BJ (cell line): ENCODE measurements at regions not wholly inside any gene's neighbourhood (a gene's known extent, or its start where the extent isn't known, plus 50 kb on each side); places are given as distances from the start of the nearest gene placed in this dataset.

Experiments used
- CTCF ChIA-PET: fragments of 350-600 bp; formaldehyde crosslinking; extraction: SDS; loops from one replicate; lab custom pipeline; 2021; ENCODE audit warnings: antibody characterized with exemption, inconsistent platforms; lab: Yijun Ruan, JAX
- POLR2A ChIA-PET: fragments of 300-600 bp; sonication (Branson Sonifier 250); formaldehyde crosslinking; extraction: SDS; loops from one replicate; lab custom pipeline; 2021; ENCODE audit warnings: antibody characterized with exemption; lab: Charles Lee
- DNase-seq: peaks from one replicate; pipeline ENCODE4 v3.0.0-alpha.2; 2011; ENCODE audit warnings: low read depth
- H3K27me3 ChIP-seq: 2 replicates; pipeline ENCODE4 v1.6.0; 2011; ENCODE audit warnings: low read length; ENCODE audit not compliant: control insufficient read depth, insufficient read depth
- H3K36me3 ChIP-seq: 2 replicates; pipeline ENCODE4 v1.5.1; 2011; ENCODE audit warnings: low read length; ENCODE audit not compliant: control insufficient read depth, insufficient read depth
- H3K4me3 ChIP-seq: 2 replicates; pipeline ENCODE4 v1.5.1; 2011; ENCODE audit warnings: low read depth, mild to moderate bottlenecking, control low read depth, low read length
- CTCF ChIP-seq: IDR thresholded peaks from 2 replicates; pipeline ENCODE4 v1.5.1; 2011; ENCODE audit warnings: low read depth, mild to moderate bottlenecking, control low read depth, inconsistent platforms, low read length, moderate library complexity; ENCODE audit not compliant: insufficient read depth

DNA sequence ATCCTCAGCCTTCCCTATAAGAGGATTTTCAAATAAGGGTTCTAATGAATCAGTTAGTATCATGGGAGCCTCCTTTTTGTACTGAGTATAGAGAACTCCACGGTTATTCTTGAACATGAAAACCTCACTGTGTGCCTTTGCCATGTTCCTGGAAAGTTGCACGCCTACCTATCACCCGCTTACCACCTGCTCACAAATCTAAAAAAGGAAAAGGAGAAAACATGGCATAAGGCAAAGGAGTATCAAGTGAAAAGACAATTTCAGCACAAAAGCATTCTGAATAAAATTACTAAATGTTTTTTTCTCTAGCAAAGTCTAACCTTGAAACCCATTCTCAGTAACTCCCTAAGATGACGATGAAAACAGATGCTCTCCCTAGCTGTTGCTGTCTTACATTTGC is 511.8 kb upstream of the API5 start:
- H3K36me3 ChIP-seq, result no peaks in the 10 kb centered on the region
- DNase-seq, result no peak
- H3K27me3 ChIP-seq, result no peaks in the 10 kb centered on the region
- no peak for TF ChIP-seq CTCF
- POLR2A ChIA-PET, result no interaction called here
- CTCF ChIA-PET, result no interaction called here
- no peak overlapping the region for H3K4me3 ChIP-seq

DNA sequence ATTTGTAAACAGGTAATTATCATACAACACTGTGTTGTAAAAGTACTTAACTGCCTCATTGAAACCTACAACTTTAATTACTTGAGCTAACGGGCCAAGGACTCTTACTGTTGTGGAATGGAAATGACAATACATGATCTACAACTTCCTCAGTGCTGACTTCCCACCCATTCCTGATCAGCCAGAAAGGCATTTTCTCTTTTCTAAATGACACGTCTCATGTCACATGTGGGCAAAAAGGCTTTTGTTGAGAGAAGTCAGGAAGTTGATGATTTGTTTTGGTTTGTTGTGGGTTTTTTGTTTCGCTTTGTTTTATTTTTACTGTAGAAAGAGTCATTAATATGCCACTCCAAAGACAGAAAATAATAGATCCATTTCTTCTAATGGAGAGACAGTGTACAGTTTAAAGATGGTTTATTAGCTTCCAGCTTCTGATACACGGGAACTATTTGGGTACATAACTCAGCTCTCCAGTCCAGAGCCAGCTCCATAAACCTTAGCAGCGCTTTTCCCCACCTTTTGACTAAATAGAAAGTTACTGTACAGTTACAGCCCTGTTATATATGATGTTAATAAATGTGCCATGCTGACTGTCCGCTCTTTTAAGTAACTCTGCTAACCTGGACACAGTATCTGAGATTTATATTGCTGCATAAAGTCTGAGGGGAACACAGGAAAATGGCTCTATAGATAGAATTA is 509.4 kb upstream of the API5 start:
- DNase-seq, result no peak
- Histone ChIP-seq H3K36me3 (no peaks in the 10 kb centered on the region), H3K4me3 (no peak overlapping the region), H3K27me3 (no peaks in the 10 kb centered on the region)
- TF ChIP-seq CTCF, result no peak
- ChIA-PET POLR2A (no interaction called here), CTCF (interaction anchor here (0.8 kb wide), 1 partner anchor 108 kb away, joined by 3 read pairs; no protein-coding TSS in a partner anchor)

GRCh38 chr11:42806191-42806590 is 505.6 kb upstream of the API5 start:
- Histone ChIP-seq H3K36me3 (no peaks in the 10 kb centered on the region), H3K4me3 (no peak overlapping the region), H3K27me3 (no peaks in the 10 kb centered on the region)
- POLR2A ChIA-PET, result no interaction called here
- DNase-seq, result no peak
- CTCF ChIA-PET, result no interaction called here
- TF ChIP-seq CTCF, result no peak

DNA sequence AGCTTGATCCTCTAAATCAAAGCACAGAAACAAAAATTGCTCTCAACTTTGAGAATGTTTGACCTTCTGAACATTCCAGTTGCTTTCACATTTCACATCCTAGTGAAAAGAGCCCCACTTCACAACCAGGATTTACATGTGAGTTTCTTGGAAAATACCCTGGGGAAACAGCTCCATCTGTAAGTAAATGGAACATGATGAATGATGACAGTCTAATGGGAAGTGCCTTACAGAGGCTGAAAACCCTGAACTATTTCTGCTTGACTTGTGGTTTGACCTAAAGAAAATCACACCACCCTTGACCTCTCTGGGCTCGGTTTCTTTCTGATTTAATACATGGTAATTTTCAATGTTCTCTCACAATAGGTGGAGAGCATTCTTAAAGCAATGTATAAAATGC is 499.4 kb upstream of the API5 start:
- no peaks in the 10 kb centered on the region for H3K36me3 ChIP-seq
- H3K4me3 ChIP-seq, result no peak overlapping the region
- TF ChIP-seq CTCF, result no peak
- POLR2A ChIA-PET, result no interaction called here
- CTCF ChIA-PET, result no interaction called here
- H3K27me3 ChIP-seq, result no peaks in the 10 kb centered on the region
- no peak for DNase-seq

GRCh38 chr11:42812960-42813359 is 498.8 kb upstream of the API5 start:
- POLR2A ChIA-PET, result no interaction called here
- no peak for DNase-seq
- Histone ChIP-seq H3K36me3 (no peaks in the 10 kb centered on the region), H3K27me3 (no peaks in the 10 kb centered on the region), H3K4me3 (no peak overlapping the region)
- CTCF ChIA-PET, result no interaction called here
- TF ChIP-seq CTCF, result no peak
